Peyer's patch (tissue), 4 donors: ENCODE measurements at regions not wholly inside any gene's neighbourhood (a gene's known extent, or its start where the extent isn't known, plus 50 kb on each side); places are given as distances from the start of the nearest gene placed in this dataset.

Experiments
- CTCF ChIP-seq, 6 experiments: fragments of 450-650 bp in 4 of 6; fragments of 200-600 bp in 2 of 6; sonication (generic) in 1 of 6; IDR thresholded peaks; one replicate each; pipeline ENCODE4 v1.5.1; 2017 to 2019; ENCODE audit warnings: antibody characterized with exemption in 6 of 6, mild to moderate bottlenecking in 3 of 6, moderate library complexity in 1 of 6
- POLR2A ChIP-seq, 2 donors: fragments of 450-650 bp; IDR thresholded peaks; one replicate each; pipeline ENCODE4 v1.5.1; 2017; ENCODE audit warnings: antibody characterized with exemption in 2 of 2, mild to moderate bottlenecking in 2 of 2, moderate library complexity in 2 of 2

- TF ChIP-seq CTCF (IDR thresholded peaks at IDR 0.05) (no peak), POLR2A (IDR thresholded peaks at IDR 0.05) (no peak)
Measured at GRCh38 chr6:115570331-115570730, 490.4 kb downstream of the FRK start.
